Body of pancreas (tissue), 4 donors: ENCODE measurements at regions not wholly inside any gene's neighbourhood (a gene's known extent, or its start where the extent isn't known, plus 50 kb on each side); places are given as distances from the start of the nearest gene placed in this dataset.

Experiments
- CTCF ChIP-seq, 7 experiments: fragments of 450-650 bp in 4 of 7; fragments of 200-600 bp in 3 of 7; sonication (generic) in 3 of 7; IDR thresholded peaks; one replicate each; pipeline ENCODE4 v1.5.1; 2016 to 2019; ENCODE audit warnings: antibody characterized with exemption in 7 of 7
- POLR2A ChIP-seq, 3 donors: fragments of 450-650 bp; IDR thresholded peaks; one replicate each; pipeline ENCODE4 v1.6.1; 2016; ENCODE audit warnings: antibody characterized with exemption in 3 of 3, mild to moderate bottlenecking in 2 of 3

DNA sequence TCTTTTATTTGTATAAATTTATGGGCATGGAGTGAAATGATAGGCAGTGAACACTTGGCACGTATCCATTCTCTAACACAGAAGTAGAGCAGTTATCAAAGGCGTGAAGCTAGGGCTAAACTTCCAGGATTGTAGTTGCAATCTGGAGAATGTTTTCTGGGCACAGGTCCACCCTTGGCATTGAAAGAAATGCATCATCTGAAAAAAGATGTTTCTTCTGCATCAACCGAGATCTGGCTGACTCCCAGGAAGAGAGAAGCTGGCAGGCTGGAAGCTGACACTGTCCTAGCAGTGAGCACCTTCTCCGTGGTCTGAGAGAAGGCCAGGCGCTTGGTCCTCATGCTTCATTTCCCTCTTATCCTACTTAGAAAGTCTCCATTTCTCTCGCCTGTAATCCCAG, 600.0 kb downstream of the BRD1 start:
- TF ChIP-seq CTCF (IDR thresholded peaks at IDR 0.05) (no peak), POLR2A (IDR thresholded peaks at IDR 0.05) (no peak)
